ENCODE measurements at regions not wholly inside any gene's neighbourhood (a gene's known extent, or its start where the extent isn't known, plus 50 kb on each side); places are given as distances from the start of the nearest gene placed in this dataset.

DNA sequence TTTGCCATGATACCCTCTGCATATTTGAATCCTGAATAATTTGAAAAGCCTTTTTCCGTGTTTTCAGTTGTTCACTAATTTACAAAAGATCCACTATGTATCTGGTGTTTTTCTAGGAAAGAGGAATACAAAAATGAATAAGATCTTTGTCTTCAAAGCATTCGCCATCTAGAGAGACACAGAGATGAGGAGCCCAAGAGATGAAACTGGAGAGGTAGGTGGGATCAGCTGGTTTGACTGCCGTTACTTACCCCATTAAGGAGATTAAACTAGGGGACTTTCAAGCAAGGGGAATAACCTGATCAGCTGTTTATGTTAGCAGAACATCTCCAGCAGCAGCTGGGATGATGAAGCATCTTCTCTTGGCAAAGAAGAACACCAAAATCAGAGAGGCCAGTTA, 150.2 kb upstream of the SATB2 start:
- TF ChIP-seq POLR2AphosphoS5 (IDR thresholded peaks at IDR 0.05) (no peak), CTCF (IDR thresholded peaks at IDR 0.05) (no peak)
